ENCODE measurements at regions not wholly inside any gene's neighbourhood (a gene's known extent, or its start where the extent isn't known, plus 50 kb on each side); places are given as distances from the start of the nearest gene placed in this dataset.

DNA sequence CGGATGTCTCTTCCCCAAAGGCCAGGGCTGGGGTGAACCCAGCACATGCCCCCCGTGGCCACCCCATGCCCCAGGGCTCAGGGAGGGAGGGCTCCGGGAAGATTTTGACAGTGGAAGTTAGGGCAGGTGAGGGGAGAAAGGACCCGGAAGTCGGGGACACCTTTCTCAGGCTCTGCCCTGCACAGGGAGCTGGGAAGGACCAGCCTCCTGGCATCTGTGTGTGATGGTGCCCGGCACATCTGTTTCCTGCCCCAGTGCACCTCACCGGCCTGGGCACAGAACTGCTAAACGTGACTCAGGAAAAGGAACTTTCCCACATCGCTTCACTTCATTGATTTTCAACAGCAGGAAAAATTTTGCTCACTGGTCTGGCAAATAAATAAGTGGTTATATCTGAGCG lies 141.1 kb upstream of the AFDN start:
- peak in 2 of 3 donors; percentile 40 to 42 for DNase-seq
- ChIA-PET CTCF (interaction anchor here (0.9 kb wide), 1 partner anchor 9 kb away, joined by 3 read pairs; no protein-coding TSS in a partner anchor), POLR2A (interaction anchor here (0.6 kb wide), 1 partner anchor 30 kb away, joined by 3 read pairs; no protein-coding TSS in a partner anchor)
- WGBS (ENCODE audit: insufficient coverage): 10% methylated on average over 9 of the region's 10 CpGs
- Histone ChIP-seq H3K36me3 (ENCODE audit: control insufficient read depth in 4 of 4, insufficient read depth in 4 of 4, low read length in 3 of 4) (no peaks in the 10 kb centered on the region), H3K27me3 (replicated peaks in 2 of 5; ENCODE audit: control insufficient read depth in 4 of 5, insufficient read depth in 5 of 5, low read length in 4 of 5) (peaks cover 0 to 64% (median 23%) of the 10 kb centered on the region in 5 experiments), H3K4me3 (ENCODE audit: control insufficient read depth in 1 of 7, extremely low read depth in 1 of 7, insufficient read depth in 4 of 7, low read depth in 2 of 7, low read length in 6 of 7) (no peak overlapping the region), H3K4me1 (ENCODE audit: control extremely low read depth in 1 of 4, control insufficient read depth in 4 of 4, insufficient read depth in 4 of 4, low read length in 3 of 4) (peaks cover 0 to 12% (median 6%) of the 10 kb centered on the region in 4 experiments), H3K9me3 (ENCODE audit: control extremely low read depth in 1 of 5, control insufficient read depth in 4 of 5, insufficient read depth in 2 of 5, low read depth in 1 of 5, low read length in 4 of 5) (peaks cover 0 to 3% (median 0%) of the 10 kb centered on the region in 5 experiments), H3K27ac (ENCODE audit: insufficient read depth in 1 of 2, low read depth in 1 of 2, low read length in 2 of 2, poor library complexity in 1 of 2, severe bottlenecking in 2 of 2) (no peak overlapping the region)

- peaks cover 0 to 62% (median 23%) of the 10 kb centered on the region in 5 experiments for H3K27me3 ChIP-seq (replicated peaks in 2 of 5; ENCODE audit: control insufficient read depth in 4 of 5, insufficient read depth in 5 of 5, low read length in 4 of 5)
- peaks cover 0 to 12% (median 6%) of the 10 kb centered on the region in 4 experiments for H3K4me1 ChIP-seq (ENCODE audit: control extremely low read depth in 1 of 4, control insufficient read depth in 4 of 4, insufficient read depth in 4 of 4, low read length in 3 of 4)
- ChIA-PET POLR2A (no interaction called here), CTCF (no interaction called here)
- 82% methylated on average over 7 of the region's 7 CpGs for WGBS (ENCODE audit: insufficient coverage)
- H3K27ac ChIP-seq (ENCODE audit: insufficient read depth in 1 of 2, low read depth in 1 of 2, low read length in 2 of 2, poor library complexity in 1 of 2, severe bottlenecking in 2 of 2): no peak overlapping the region
- H3K9me3 ChIP-seq (ENCODE audit: control extremely low read depth in 1 of 5, control insufficient read depth in 4 of 5, insufficient read depth in 2 of 5, low read depth in 1 of 5, low read length in 4 of 5): no peaks in the 10 kb centered on the region
- no peak overlapping the region for H3K4me3 ChIP-seq (ENCODE audit: control insufficient read depth in 1 of 7, extremely low read depth in 1 of 7, insufficient read depth in 4 of 7, low read depth in 2 of 7, low read length in 6 of 7)
- no peaks in the 10 kb centered on the region for H3K36me3 ChIP-seq (ENCODE audit: control insufficient read depth in 4 of 4, insufficient read depth in 4 of 4, low read length in 3 of 4)
- peak in 1 of 3 donors; percentile 30 for DNase-seq
Measured at GRCh38 chr6:167686204-167686893, 140.4 kb upstream of the AFDN start.

DNA sequence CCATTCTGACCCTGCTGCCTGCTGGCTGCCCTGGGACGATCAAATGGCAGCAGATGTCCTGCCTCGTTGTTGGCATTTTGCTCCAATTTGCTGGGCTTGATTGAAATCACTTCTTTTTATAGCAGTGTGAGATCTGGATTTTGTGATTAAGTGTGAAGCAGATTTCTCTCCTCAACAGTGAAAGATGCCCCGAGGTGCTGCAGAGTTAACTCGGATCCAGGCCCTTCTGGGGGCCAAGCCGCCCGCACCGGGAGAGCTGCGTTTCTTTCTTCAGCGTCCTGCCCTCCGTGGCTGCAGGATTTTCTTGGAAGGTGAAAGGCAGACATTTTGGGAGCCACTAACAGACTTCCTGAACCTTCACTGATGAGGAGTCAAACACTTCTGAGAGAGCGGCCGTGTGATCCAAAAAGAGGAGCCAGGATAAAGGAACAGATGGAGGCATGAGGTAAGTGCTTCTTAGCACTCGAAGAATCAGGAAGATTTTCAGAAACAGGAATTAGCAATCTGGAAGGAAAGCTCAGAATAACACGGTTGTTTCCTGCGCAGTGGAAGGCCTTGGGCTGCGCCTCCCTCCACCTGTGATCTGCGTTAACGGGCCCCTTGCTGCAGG lies 139.5 kb upstream of the AFDN start:
- H3K27ac ChIP-seq (ENCODE audit: insufficient read depth in 1 of 2, low read depth in 1 of 2, low read length in 2 of 2, poor library complexity in 1 of 2, severe bottlenecking in 2 of 2): no peak overlapping the region
- DNase-seq: no peak
- H3K27me3 ChIP-seq (replicated peaks in 2 of 5; ENCODE audit: control insufficient read depth in 4 of 5, insufficient read depth in 5 of 5, low read length in 4 of 5): peaks cover 0 to 61% (median 22%) of the 10 kb centered on the region in 5 experiments
- peaks cover 0 to 8% (median 5%) of the 10 kb centered on the region in 4 experiments for H3K4me1 ChIP-seq (ENCODE audit: control extremely low read depth in 1 of 4, control insufficient read depth in 4 of 4, insufficient read depth in 4 of 4, low read length in 3 of 4)
- 84% methylated on average over 15 of the region's 18 CpGs for WGBS (ENCODE audit: insufficient coverage)
- ChIA-PET POLR2A (no interaction called here), CTCF (interaction anchor here (0.7 kb wide), 1 partner anchor 13 kb away, joined by 3 read pairs; no protein-coding TSS in a partner anchor)
- H3K9me3 ChIP-seq (ENCODE audit: control extremely low read depth in 1 of 5, control insufficient read depth in 4 of 5, insufficient read depth in 2 of 5, low read depth in 1 of 5, low read length in 4 of 5): no peaks in the 10 kb centered on the region
- no peak overlapping the region for H3K4me3 ChIP-seq (ENCODE audit: control insufficient read depth in 1 of 7, extremely low read depth in 1 of 7, insufficient read depth in 4 of 7, low read depth in 2 of 7, low read length in 6 of 7)
- no peaks in the 10 kb centered on the region for H3K36me3 ChIP-seq (ENCODE audit: control insufficient read depth in 4 of 4, insufficient read depth in 4 of 4, low read length in 3 of 4)

- H3K27ac ChIP-seq (ENCODE audit: insufficient read depth in 1 of 2, low read depth in 1 of 2, low read length in 2 of 2, poor library complexity in 1 of 2, severe bottlenecking in 2 of 2): no peak overlapping the region
- CTCF ChIA-PET: interaction anchor here (0.7 kb wide), 1 partner anchor 12 kb away, joined by 3 read pairs; no protein-coding TSS in a partner anchor
- H3K27me3 ChIP-seq (replicated peaks in 2 of 5; ENCODE audit: control insufficient read depth in 4 of 5, insufficient read depth in 5 of 5, low read length in 4 of 5): peaks cover 0 to 55% (median 17%) of the 10 kb centered on the region in 5 experiments
- no peaks in the 10 kb centered on the region for H3K36me3 ChIP-seq (ENCODE audit: control insufficient read depth in 4 of 4, insufficient read depth in 4 of 4, low read length in 3 of 4)
- no peak overlapping the region for H3K4me3 ChIP-seq (ENCODE audit: control insufficient read depth in 1 of 7, extremely low read depth in 1 of 7, insufficient read depth in 4 of 7, low read depth in 2 of 7, low read length in 6 of 7)
- 97% methylated on average over 6 of the region's 6 CpGs for WGBS (ENCODE audit: insufficient coverage)
- H3K9me3 ChIP-seq (ENCODE audit: control extremely low read depth in 1 of 5, control insufficient read depth in 4 of 5, insufficient read depth in 2 of 5, low read depth in 1 of 5, low read length in 4 of 5): no peaks in the 10 kb centered on the region
- POLR2A ChIA-PET: no interaction called here
- H3K4me1 ChIP-seq (ENCODE audit: control extremely low read depth in 1 of 4, control insufficient read depth in 4 of 4, insufficient read depth in 4 of 4, low read length in 3 of 4): peaks cover 0 to 8% (median 5%) of the 10 kb centered on the region in 4 experiments
- DNase-seq: no peak
Measured at GRCh38 chr6:167688123-167688522, 138.6 kb upstream of the AFDN start.

DNA sequence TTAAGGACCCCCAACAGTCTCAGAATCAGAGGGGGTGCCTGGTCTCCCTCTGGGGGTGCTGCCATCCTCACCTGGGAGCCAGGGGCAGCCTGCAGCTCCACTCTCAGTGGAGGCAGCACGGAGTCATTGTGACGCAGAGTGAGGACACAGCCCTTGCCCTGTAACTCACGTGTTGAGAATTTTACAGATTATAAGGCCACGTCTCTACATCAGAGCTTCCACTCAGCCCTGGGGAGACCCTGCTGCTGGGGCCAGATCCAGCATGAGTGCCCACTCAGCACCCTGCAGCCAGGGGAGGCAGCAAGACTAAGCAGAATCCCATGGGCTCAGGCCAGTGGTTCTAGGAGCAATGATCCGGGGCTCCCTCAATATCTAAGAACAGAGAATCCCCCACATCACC lies 137.4 kb upstream of the AFDN start:
- Histone ChIP-seq H3K27me3 (replicated peaks in 2 of 5; ENCODE audit: control insufficient read depth in 4 of 5, insufficient read depth in 5 of 5, low read length in 4 of 5) (peaks cover 0 to 55% (median 19%) of the 10 kb centered on the region in 5 experiments), H3K27ac (ENCODE audit: insufficient read depth in 1 of 2, low read depth in 1 of 2, low read length in 2 of 2, poor library complexity in 1 of 2, severe bottlenecking in 2 of 2) (no peak overlapping the region), H3K36me3 (ENCODE audit: control insufficient read depth in 4 of 4, insufficient read depth in 4 of 4, low read length in 3 of 4) (no peaks in the 10 kb centered on the region), H3K9me3 (ENCODE audit: control extremely low read depth in 1 of 5, control insufficient read depth in 4 of 5, insufficient read depth in 2 of 5, low read depth in 1 of 5, low read length in 4 of 5) (no peaks in the 10 kb centered on the region), H3K4me1 (ENCODE audit: control extremely low read depth in 1 of 4, control insufficient read depth in 4 of 4, insufficient read depth in 4 of 4, low read length in 3 of 4) (peaks cover 0 to 8% (median 5%) of the 10 kb centered on the region in 4 experiments), H3K4me3 (ENCODE audit: control insufficient read depth in 1 of 7, extremely low read depth in 1 of 7, insufficient read depth in 4 of 7, low read depth in 2 of 7, low read length in 6 of 7) (no peak overlapping the region)
- DNase-seq: no peak
- ChIA-PET POLR2A (no interaction called here), CTCF (no interaction called here)
- WGBS (ENCODE audit: insufficient coverage): 92% methylated on average over 4 of the region's 5 CpGs

DNA sequence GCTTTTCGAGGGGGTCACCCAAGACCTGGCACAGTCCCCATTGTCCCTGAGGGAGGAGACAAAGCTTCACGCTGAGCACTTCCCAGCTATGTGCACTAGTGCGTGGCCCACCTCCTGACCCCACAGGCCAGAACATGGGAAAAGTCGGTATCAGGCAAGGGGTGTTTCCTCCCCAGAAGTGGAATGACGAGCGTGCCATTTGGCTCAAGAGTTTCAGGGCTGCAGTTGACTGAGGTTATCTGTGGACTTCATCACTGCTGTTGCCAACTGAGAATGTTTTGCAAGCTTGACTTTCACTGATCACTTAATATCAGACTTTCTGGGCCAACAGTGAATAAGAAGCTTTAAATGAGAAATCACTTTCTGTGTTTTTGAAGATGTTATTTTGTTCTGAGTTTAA lies 137.0 kb upstream of the AFDN start:
- POLR2A ChIA-PET: no interaction called here

More for the DNA sequence above, 137.0 kb upstream of the AFDN start:
- no peak for DNase-seq
- no peak overlapping the region for H3K4me3 ChIP-seq (ENCODE audit: control insufficient read depth in 1 of 7, extremely low read depth in 1 of 7, insufficient read depth in 4 of 7, low read depth in 2 of 7, low read length in 6 of 7)
- WGBS (ENCODE audit: insufficient coverage): 95% methylated on average over 6 of the region's 6 CpGs
- CTCF ChIA-PET: no interaction called here
- no peak overlapping the region for H3K27ac ChIP-seq (ENCODE audit: insufficient read depth in 1 of 2, low read depth in 1 of 2, low read length in 2 of 2, poor library complexity in 1 of 2, severe bottlenecking in 2 of 2)
- H3K27me3 ChIP-seq (replicated peaks in 2 of 5; ENCODE audit: control insufficient read depth in 4 of 5, insufficient read depth in 5 of 5, low read length in 4 of 5): peaks cover 0 to 55% (median 19%) of the 10 kb centered on the region in 5 experiments
- no peaks in the 10 kb centered on the region for H3K9me3 ChIP-seq (ENCODE audit: control extremely low read depth in 1 of 5, control insufficient read depth in 4 of 5, insufficient read depth in 2 of 5, low read depth in 1 of 5, low read length in 4 of 5)
- H3K4me1 ChIP-seq (ENCODE audit: control extremely low read depth in 1 of 4, control insufficient read depth in 4 of 4, insufficient read depth in 4 of 4, low read length in 3 of 4): peaks cover 0 to 8% (median 5%) of the 10 kb centered on the region in 4 experiments
- H3K36me3 ChIP-seq (ENCODE audit: control insufficient read depth in 4 of 4, insufficient read depth in 4 of 4, low read length in 3 of 4): no peaks in the 10 kb centered on the region

Measured in common myeloid progenitor, CD34-positive (primary cell).